T follicular helper cell (primary cell): ENCODE measurements at regions not wholly inside any gene's neighbourhood (a gene's known extent, or its start where the extent isn't known, plus 50 kb on each side); places are given as distances from the start of the nearest gene placed in this dataset.

Experiments used
- DNase-seq: peaks from one replicate; pipeline ENCODE4 v3.0.0-alpha.2; 2020; ENCODE audit warnings: low read depth

GRCh38 chr5:158120760-158121159 is 261.8 kb upstream of the CLINT1 start:
- no peak for DNase-seq

- no peak for DNase-seq
Observed at GRCh38 chr5:158119961-158120723, 261.2 kb upstream of the CLINT1 start.

- DNase-seq, result no peak
Observed at GRCh38 chr5:158117467-158118160, 258.7 kb upstream of the CLINT1 start.

- no peak for DNase-seq
Observed at GRCh38 chr5:158116965-158117364, 258.0 kb upstream of the CLINT1 start.

- no peak for DNase-seq
Observed at GRCh38 chr5:158115468-158115867, 256.5 kb upstream of the CLINT1 start.

- no peak for DNase-seq
Observed at GRCh38 chr5:158108177-158108576, 249.2 kb upstream of the CLINT1 start.

GRCh38 chr5:158100373-158100888 is 241.5 kb upstream of the CLINT1 start:
- DNase-seq, result no peak

- no peak for DNase-seq
Observed at GRCh38 chr5:158099571-158100105, 240.7 kb upstream of the CLINT1 start.

GRCh38 chr5:158096835-158097234 is 237.9 kb upstream of the CLINT1 start:
- no peak for DNase-seq

GRCh38 chr5:158086856-158087255 is 227.9 kb upstream of the CLINT1 start:
- no peak for DNase-seq

- no peak for DNase-seq
Observed at GRCh38 chr5:158084292-158084691, 225.3 kb upstream of the CLINT1 start.

GRCh38 chr5:158082696-158083287 is 223.8 kb upstream of the CLINT1 start:
- DNase-seq, result no peak

- DNase-seq, result no peak
Observed at GRCh38 chr5:158080112-158080511, 221.2 kb upstream of the CLINT1 start.

- DNase-seq, result no peak
Observed at GRCh38 chr5:158079097-158079496, 220.2 kb upstream of the CLINT1 start.

GRCh38 chr5:158074992-158075769 is 216.2 kb upstream of the CLINT1 start:
- peak; percentile 4 for DNase-seq

GRCh38 chr5:158074597-158074991 is 215.6 kb upstream of the CLINT1 start:
- DNase-seq, result no peak

GRCh38 chr5:158070859-158071258 is 211.9 kb upstream of the CLINT1 start:
- no peak for DNase-seq

- DNase-seq, result no peak
Observed at GRCh38 chr5:158069838-158070237, 210.9 kb upstream of the CLINT1 start.

GRCh38 chr5:158068964-158069363 is 210.0 kb upstream of the CLINT1 start:
- no peak for DNase-seq

- no peak for DNase-seq
Observed at GRCh38 chr5:158066076-158066475, 207.1 kb upstream of the CLINT1 start.

GRCh38 chr5:158064334-158065123 is 205.6 kb upstream of the CLINT1 start:
- DNase-seq, result no peak
